Astrocyte (in vitro differentiated cells and primary cell): ENCODE measurements at regions not wholly inside any gene's neighbourhood (a gene's known extent, or its start where the extent isn't known, plus 50 kb on each side); places are given as distances from the start of the nearest gene placed in this dataset.

ENCODE experiments used
- DNase-seq: peaks from one replicate; pipeline ENCODE4 v3.0.0-alpha.2; 2010; ENCODE audit warnings: low read depth
- FAIRE-seq: peaks from 2 replicates; lab custom pipeline; 2011; peaks lifted over from hg19 to GRCh38; lab: Jason Lieb, UNC
- H2AFZ ChIP-seq: 2 replicates; pipeline ENCODE4 v1.6.0; 2012; ENCODE audit warnings: low read depth, low read length, inconsistent platforms
- H3K27ac ChIP-seq: 2 replicates; pipeline ENCODE4 v1.5.1; 2011; ENCODE audit warnings: low read depth, low read length, inconsistent platforms
- H3K27me3 ChIP-seq: 2 replicates; pipeline ENCODE4 v1.6.0; 2011; ENCODE audit warnings: low read length, inconsistent platforms; ENCODE audit not compliant: insufficient read depth
- H3K36me3 ChIP-seq: 2 replicates; pipeline ENCODE4 v1.5.1; 2011; ENCODE audit warnings: low read length, inconsistent platforms; ENCODE audit not compliant: insufficient read depth
- H3K4me1 ChIP-seq: 2 replicates; pipeline ENCODE4 v1.5.1; 2011; ENCODE audit warnings: low read length, inconsistent platforms; ENCODE audit not compliant: insufficient read depth
- H3K4me2 ChIP-seq: 2 replicates; pipeline ENCODE4 v1.6.0; 2012; ENCODE audit warnings: low read length, inconsistent platforms
- H3K4me3 ChIP-seq: 2 replicates; pipeline ENCODE4 v1.5.1; 2011; ENCODE audit warnings: low read depth, mild to moderate bottlenecking, low read length, inconsistent platforms; ENCODE audit not compliant: insufficient read depth
- H3K79me2 ChIP-seq: 2 replicates; pipeline ENCODE4 v1.6.0; 2012; ENCODE audit warnings: mild to moderate bottlenecking, low read length, inconsistent platforms; ENCODE audit not compliant: insufficient read depth
- H3K9ac ChIP-seq: 2 replicates; pipeline ENCODE4 v1.6.0; 2012; ENCODE audit warnings: mild to moderate bottlenecking, low read length, inconsistent platforms
- H3K9me3 ChIP-seq: 2 replicates; pipeline ENCODE4 v1.5.1; 2012; ENCODE audit warnings: low read depth, mild to moderate bottlenecking, low read length, inconsistent platforms; ENCODE audit not compliant: insufficient read depth
- H4K20me1 ChIP-seq: 2 replicates; pipeline ENCODE4 v1.6.0; 2012; ENCODE audit warnings: low read length, inconsistent platforms; ENCODE audit not compliant: insufficient read depth
- H3K27ac Mint-ChIP-seq: one replicate; pipeline ENCODE4 v1.8.0; 2021; ENCODE audit warnings: mild to moderate bottlenecking, mixed read lengths; ENCODE audit not compliant: unreplicated experiment
- H3K27me3 Mint-ChIP-seq: one replicate; pipeline ENCODE4 v1.8.0; 2021; ENCODE audit warnings: low read depth, mixed read lengths; ENCODE audit not compliant: unreplicated experiment
- H3K36me3 Mint-ChIP-seq: one replicate; pipeline ENCODE4 v1.8.0; 2021; ENCODE audit warnings: low read depth, mixed read lengths; ENCODE audit not compliant: unreplicated experiment
- H3K4me1 Mint-ChIP-seq: one replicate; pipeline ENCODE4 v1.8.0; 2021; ENCODE audit warnings: low read depth, mixed read lengths; ENCODE audit not compliant: unreplicated experiment
- H3K4me3 Mint-ChIP-seq: one replicate; pipeline ENCODE4 v1.8.0; 2021; ENCODE audit warnings: mild to moderate bottlenecking, moderate library complexity, mixed read lengths; ENCODE audit not compliant: unreplicated experiment
- H3K9me3 Mint-ChIP-seq: one replicate; pipeline ENCODE4 v1.8.0; 2021; ENCODE audit warnings: mild to moderate bottlenecking, mixed read lengths; ENCODE audit not compliant: unreplicated experiment
- EZH2 ChIP-seq: IDR thresholded peaks from 2 replicates; pipeline ENCODE4 v1.6.1; 2012; ENCODE audit warnings: mild to moderate bottlenecking, low read length, inconsistent platforms; ENCODE audit not compliant: insufficient read depth
- TF ChIP-seq, protein P1 (sequence below): IDR thresholded peaks from 2 replicates; pipeline ENCODE4 v1.5.1; 2011; ENCODE audit warnings: low read depth, mild to moderate bottlenecking, inconsistent platforms, low read length, moderate library complexity; ENCODE audit not compliant: insufficient read depth

- H3K27me3 Mint-ChIP-seq, result no peaks in the 10 kb centered on the region
- H3K36me3 ChIP-seq, result no peaks in the 10 kb centered on the region
These were observed 167.8 kb upstream of the CCDC54 start for GRCh38 chr3:107209302-107209990.

DNA sequence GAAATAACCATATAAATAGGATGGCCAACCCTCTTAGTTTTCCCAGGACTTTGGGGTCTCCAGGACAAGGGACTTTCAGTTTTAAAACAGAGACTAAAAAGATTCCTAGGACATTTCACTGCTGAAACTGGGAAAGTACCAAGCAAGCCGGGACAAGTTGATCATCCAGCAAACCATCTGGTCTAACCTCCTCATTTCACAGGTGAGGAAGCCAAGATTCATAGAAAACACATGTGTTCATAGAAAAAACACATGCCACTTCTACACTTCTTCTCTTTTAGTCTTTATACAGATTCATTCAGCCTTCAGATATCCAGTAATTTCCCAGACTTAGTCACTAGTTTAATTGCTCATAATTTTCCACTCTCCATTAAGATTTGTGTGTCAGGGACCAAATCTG is 165.6 kb upstream of the CCDC54 start:
- H2AFZ ChIP-seq, result no peak overlapping the region
- H3K4me3 ChIP-seq, result no peak overlapping the region
- no peaks in the 10 kb centered on the region for H3K27me3 ChIP-seq
- Mint-ChIP-seq H3K9me3 (peaks cover 2% of the 10 kb centered on the region), H3K27me3 (no peaks in the 10 kb centered on the region), H3K4me1 (peaks cover 45% of the 10 kb centered on the region), H3K4me3 (no peak overlapping the region), H3K36me3 (no peaks in the 10 kb centered on the region), H3K27ac (no peak overlapping the region)
- H3K4me2 ChIP-seq, result no peak overlapping the region
- FAIRE-seq, result no peak
- no peaks in the 10 kb centered on the region for H3K36me3 ChIP-seq
- no peaks in the 10 kb centered on the region for H3K79me2 ChIP-seq
- no peak overlapping the region for H3K27ac ChIP-seq
- no peaks in the 10 kb centered on the region for H4K20me1 ChIP-seq
- TF ChIP-seq, protein P1, sequence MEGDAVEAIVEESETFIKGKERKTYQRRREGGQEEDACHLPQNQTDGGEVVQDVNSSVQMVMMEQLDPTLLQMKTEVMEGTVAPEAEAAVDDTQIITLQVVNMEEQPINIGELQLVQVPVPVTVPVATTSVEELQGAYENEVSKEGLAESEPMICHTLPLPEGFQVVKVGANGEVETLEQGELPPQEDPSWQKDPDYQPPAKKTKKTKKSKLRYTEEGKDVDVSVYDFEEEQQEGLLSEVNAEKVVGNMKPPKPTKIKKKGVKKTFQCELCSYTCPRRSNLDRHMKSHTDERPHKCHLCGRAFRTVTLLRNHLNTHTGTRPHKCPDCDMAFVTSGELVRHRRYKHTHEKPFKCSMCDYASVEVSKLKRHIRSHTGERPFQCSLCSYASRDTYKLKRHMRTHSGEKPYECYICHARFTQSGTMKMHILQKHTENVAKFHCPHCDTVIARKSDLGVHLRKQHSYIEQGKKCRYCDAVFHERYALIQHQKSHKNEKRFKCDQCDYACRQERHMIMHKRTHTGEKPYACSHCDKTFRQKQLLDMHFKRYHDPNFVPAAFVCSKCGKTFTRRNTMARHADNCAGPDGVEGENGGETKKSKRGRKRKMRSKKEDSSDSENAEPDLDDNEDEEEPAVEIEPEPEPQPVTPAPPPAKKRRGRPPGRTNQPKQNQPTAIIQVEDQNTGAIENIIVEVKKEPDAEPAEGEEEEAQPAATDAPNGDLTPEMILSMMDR, result no peak
- no peak for TF ChIP-seq EZH2
- no peak overlapping the region for H3K9ac ChIP-seq
- H3K9me3 ChIP-seq, result no peaks in the 10 kb centered on the region
- no peak for DNase-seq
- H3K4me1 ChIP-seq, result peaks cover 29% of the 10 kb centered on the region

More at GRCh38 chr3:107209302-107209990, 167.8 kb upstream of the CCDC54 start:
- peak overlapping the region; percentile 42 for H3K9ac ChIP-seq
- no peaks in the 10 kb centered on the region for H3K36me3 Mint-ChIP-seq
- no peaks in the 10 kb centered on the region for H4K20me1 ChIP-seq
- DNase-seq (no peak), FAIRE-seq (peak; percentile 20)
- peaks cover under 1% of the 10 kb centered on the region for H3K9me3 Mint-ChIP-seq
- H3K27ac ChIP-seq, result peak overlapping the region; percentile 61
- H2AFZ ChIP-seq, result peak overlapping the region; percentile 8
- no peaks in the 10 kb centered on the region for H3K79me2 ChIP-seq
- TF ChIP-seq EZH2, result no peak
- TF ChIP-seq, protein P1, result no peak
- no peak overlapping the region for H3K4me3 Mint-ChIP-seq
- no peaks in the 10 kb centered on the region for H3K27me3 ChIP-seq
- H3K4me3 ChIP-seq, result no peak overlapping the region
- H3K9me3 ChIP-seq, result no peaks in the 10 kb centered on the region
- peak overlapping the region; percentile 65 for H3K4me2 ChIP-seq
- H3K4me1 ChIP-seq, result peaks cover 24% of the 10 kb centered on the region
- peaks cover 42% of the 10 kb centered on the region for H3K4me1 Mint-ChIP-seq
- peak overlapping the region; percentile 48 for H3K27ac Mint-ChIP-seq

DNA sequence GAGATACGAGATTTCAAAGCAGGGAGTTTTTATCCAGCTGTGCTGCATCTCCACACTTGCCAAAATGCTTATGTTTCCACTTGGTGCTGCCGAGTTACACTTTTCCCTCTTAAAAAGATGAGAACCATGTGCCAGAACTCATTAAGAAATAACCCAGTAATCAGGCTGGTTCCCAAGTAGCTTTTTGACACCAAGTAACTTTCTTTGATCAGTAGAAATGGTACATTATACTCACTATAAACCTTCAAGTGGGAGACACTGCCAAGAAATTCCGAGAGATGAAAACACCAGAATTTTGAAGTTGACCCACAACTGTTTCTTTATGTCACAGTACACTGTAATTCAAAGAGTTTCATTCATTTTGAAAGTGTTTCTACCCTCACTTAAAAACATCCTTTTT is 164.6 kb upstream of the CCDC54 start:
- H3K4me3 Mint-ChIP-seq, result no peak overlapping the region
- FAIRE-seq (no peak), DNase-seq (no peak)

More for the DNA sequence above, 164.6 kb upstream of the CCDC54 start:
- Mint-ChIP-seq H3K36me3 (no peaks in the 10 kb centered on the region), H3K4me1 (peaks cover 39% of the 10 kb centered on the region), H3K9me3 (peaks cover 2% of the 10 kb centered on the region), H3K27ac (no peak overlapping the region), H3K27me3 (no peaks in the 10 kb centered on the region)
- Histone ChIP-seq H3K4me3 (no peak overlapping the region), H3K79me2 (no peaks in the 10 kb centered on the region), H3K36me3 (no peaks in the 10 kb centered on the region), H3K9me3 (no peaks in the 10 kb centered on the region), H2AFZ (no peak overlapping the region), H3K4me2 (no peak overlapping the region), H3K9ac (no peak overlapping the region), H3K27ac (no peak overlapping the region), H4K20me1 (no peaks in the 10 kb centered on the region), H3K27me3 (no peaks in the 10 kb centered on the region), H3K4me1 (peaks cover 34% of the 10 kb centered on the region)
- no peak for TF ChIP-seq EZH2
- TF ChIP-seq, protein P1, result no peak
